ENCODE measurements at regions not wholly inside any gene's neighbourhood (a gene's known extent, or its start where the extent isn't known, plus 50 kb on each side); places are given as distances from the start of the nearest gene placed in this dataset.
"Not testable (repeated sequence)": the region's sequence is repeated elsewhere in the genome, so short reads cannot be mapped to it uniquely, and the experiment has no call there.

DNA sequence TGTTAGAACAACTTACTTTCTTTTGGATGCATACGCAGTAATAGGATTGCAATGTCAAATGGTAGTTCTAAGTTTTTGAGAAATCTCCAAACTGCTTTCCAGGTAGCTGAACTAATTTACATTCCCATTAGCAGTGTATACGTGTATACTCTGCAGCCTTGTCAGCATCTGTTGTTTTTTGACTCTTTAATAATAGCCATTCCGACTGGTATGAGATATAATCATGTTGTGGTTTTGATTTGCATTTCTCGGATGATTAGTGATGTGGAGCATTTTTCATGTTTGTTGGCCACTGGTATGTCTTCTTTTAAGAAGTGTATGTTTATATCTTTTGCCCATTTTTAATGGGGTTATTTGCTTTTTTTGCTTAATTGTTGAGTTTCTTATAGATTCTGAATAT is 76.9 kb upstream of the HNRNPA1L2 start:
- not testable (repeated sequence) for DNase-seq

- peak; percentile 14 to 33 for DNase-seq
Observed at GRCh38 chr13:52569904-52570602, 72.2 kb upstream of the HNRNPA1L2 start.

- not testable (repeated sequence) for DNase-seq
Observed at GRCh38 chr13:52571163-52571562, 71.1 kb upstream of the HNRNPA1L2 start.

- DNase-seq, result not testable (repeated sequence)
Observed at GRCh38 chr13:52582962-52583361, 59.3 kb upstream of the HNRNPA1L2 start.
